ENCODE measurements at regions not wholly inside any gene's neighbourhood (a gene's known extent, or its start where the extent isn't known, plus 50 kb on each side); places are given as distances from the start of the nearest gene placed in this dataset.
"Not testable (repeated sequence)": the region's sequence is repeated elsewhere in the genome, so short reads cannot be mapped to it uniquely, and the experiment has no call there.

GRCh38 chrX:83442552-83442951, 65.5 kb upstream of the POU3F4 start:
- TF ChIP-seq CTBP1 (IDR thresholded peaks at IDR 0.05; ENCODE audit: borderline replicate concordance); ZNF384 (IDR thresholded peaks at IDR 0.05); FOXA1 (IDR thresholded peaks at IDR 0.05); ELF4 (IDR thresholded peaks at IDR 0.05); ARNT (IDR thresholded peaks at IDR 0.05); HDGF (IDR thresholded peaks at IDR 0.05; ENCODE audit: borderline replicate concordance); FOXM1 (IDR thresholded peaks at IDR 0.05; ENCODE audit: borderline replicate concordance): not testable (repeated sequence)
